H1 (cell line): ENCODE measurements at regions not wholly inside any gene's neighbourhood (a gene's known extent, or its start where the extent isn't known, plus 50 kb on each side); places are given as distances from the start of the nearest gene placed in this dataset.

Source experiments
- CTCF ChIA-PET: fragments of 300-600 bp; sonication (Branson Sonifier 250); formaldehyde crosslinking; loops from one replicate; lab custom pipeline; 2021; ENCODE audit not compliant: partially characterized antibody; lab: Charles Lee
- POLR2A ChIA-PET: fragments of 300-600 bp; sonication (Branson Sonifier 250); formaldehyde crosslinking; loops from one replicate; lab custom pipeline; 2021; ENCODE audit warnings: inconsistent platforms; ENCODE audit not compliant: partially characterized antibody; lab: Charles Lee
- DNase-seq, 2 experiments: peaks; one replicate each; pipeline versions ENCODE4 v3.0.0 to v3.0.0-alpha.2; 2010 to 2022; ENCODE audit warnings: low spot score in 2 of 2, low read depth in 1 of 2, mixed read lengths in 1 of 2
- FAIRE-seq: peaks from 2 replicates; lab custom pipeline; 2011; peaks lifted over from hg19 to GRCh38; lab: Jason Lieb, UNC
- H2AFZ ChIP-seq: 2 replicates; pipeline ENCODE4 v1.8.1; 2012; ENCODE audit warnings: low read length, inconsistent platforms
- H2AK5ac ChIP-seq: 2 replicates; pipeline ENCODE4 v1.6.1; 2013; ENCODE audit warnings: low read depth, low read length
- H2BK120ac ChIP-seq: replicated peaks from 2 replicates; pipeline ENCODE3; 2013; ENCODE audit warnings: low read depth, low read length, inconsistent platforms
- H2BK12ac ChIP-seq: 2 replicates; pipeline ENCODE4 v1.6.1; 2013; ENCODE audit warnings: low read depth, low read length
- H2BK15ac ChIP-seq: 2 replicates; pipeline ENCODE4 v1.6.1; 2013; ENCODE audit warnings: low read length
- H2BK20ac ChIP-seq: 2 replicates; pipeline ENCODE4 v1.6.1; 2013; ENCODE audit warnings: low read length
- H2BK5ac ChIP-seq: 2 replicates; pipeline ENCODE4 v1.6.1; 2013; ENCODE audit warnings: low read depth, low read length
- H3K14ac ChIP-seq: 2 replicates; pipeline ENCODE4 v1.6.1; 2013; ENCODE audit warnings: inconsistent platforms; ENCODE audit not compliant: insufficient read length
- H3K18ac ChIP-seq: 2 replicates; pipeline ENCODE4 v1.6.1; 2013; ENCODE audit warnings: low read length; ENCODE audit errors: extremely low read depth
- H3K23ac ChIP-seq: 2 replicates; pipeline ENCODE4 v1.6.1; 2013; ENCODE audit warnings: inconsistent platforms; ENCODE audit not compliant: insufficient read length
- H3K23me2 ChIP-seq: 2 replicates; pipeline ENCODE4 v1.6.1; 2013; ENCODE audit warnings: low read depth, low read length
- H3K27ac ChIP-seq: 2 replicates; pipeline ENCODE4 v1.6.1; 2011; ENCODE audit warnings: low read depth, low read length, inconsistent platforms
- H3K27me3 ChIP-seq, 4 experiments: replicated peaks in 1 of 4; 1 replicate in 1 of 4; 2 replicates in 3 of 4; pipeline versions ENCODE4 v1.6.1 to v1.8.1; 2011 to 2013; ENCODE audit warnings: low read length in 3 of 4, mild to moderate bottlenecking in 3 of 4, inconsistent platforms in 2 of 4, mixed read lengths in 2 of 4, moderate library complexity in 1 of 4; ENCODE audit not compliant: control insufficient read depth in 3 of 4, insufficient read depth in 3 of 4; ENCODE audit errors: extremely low read depth in 1 of 4
- H3K36me3 ChIP-seq, 4 experiments: 2 replicates each; pipeline versions ENCODE4 v1.6.1 to v1.8.1; 2011 to 2013; ENCODE audit warnings: mild to moderate bottlenecking in 4 of 4, low read length in 3 of 4, moderate library complexity in 2 of 4, control low read depth in 1 of 4, inconsistent platforms in 1 of 4; ENCODE audit not compliant: insufficient read depth in 4 of 4, control insufficient read depth in 2 of 4
- H3K4ac ChIP-seq: replicated peaks from 2 replicates; pipeline ENCODE3; 2013; ENCODE audit warnings: low read length, low read depth, mixed read lengths, inconsistent platforms; ENCODE audit not compliant: insufficient read length
- H3K4me1 ChIP-seq, 4 experiments: replicated peaks in 1 of 4; 1 replicate in 1 of 4; 2 replicates in 3 of 4; pipeline versions ENCODE4 v1.6.1 to v1.8.1; 2011 to 2013; ENCODE audit warnings: low read length in 3 of 4, inconsistent platforms in 2 of 4, mixed read lengths in 1 of 4; ENCODE audit not compliant: insufficient read depth in 4 of 4, control insufficient read depth in 3 of 4
- H3K4me2 ChIP-seq, 2 experiments: 2 replicates each; pipeline versions ENCODE4 v1.6.1 to v1.8.1; 2011 to 2013; ENCODE audit warnings: low read depth in 2 of 2, low read length in 2 of 2, control low read depth in 1 of 2, inconsistent platforms in 1 of 2, mild to moderate bottlenecking in 1 of 2; ENCODE audit not compliant: insufficient read depth in 1 of 2
- H3K4me3 ChIP-seq, 4 experiments: fragments of 200-600, 300-600 bp in 1 of 4; sonication (generic), shearing (Covaris generic), sonication (Bioruptor Twin) in 1 of 4; 2 replicates each; pipeline versions ENCODE4 v1.5.1 to v1.8.1; 2011 to 2016; ENCODE audit warnings: low read length in 4 of 4, low read depth in 3 of 4, control low read depth in 2 of 4, inconsistent platforms in 2 of 4, mild to moderate bottlenecking in 2 of 4, mixed read lengths in 1 of 4, moderate library complexity in 1 of 4; ENCODE audit not compliant: insufficient read depth in 2 of 4; ENCODE audit errors: extremely low read depth in 1 of 4
- H3K56ac ChIP-seq: replicated peaks from 2 replicates; pipeline ENCODE3; 2013; ENCODE audit warnings: low read depth, mild to moderate bottlenecking, mixed read lengths, low read length, inconsistent platforms; ENCODE audit not compliant: insufficient read length
- H3K79me1 ChIP-seq: 2 replicates; pipeline ENCODE4 v1.6.1; 2013; ENCODE audit warnings: low read depth, low read length, control low read depth
- H3K79me2 ChIP-seq, 2 experiments: 2 replicates each; pipeline versions ENCODE4 v1.6.1 to v1.8.1; 2012 to 2013; ENCODE audit warnings: low read length in 2 of 2, mild to moderate bottlenecking in 2 of 2, inconsistent platforms in 1 of 2; ENCODE audit not compliant: insufficient read depth in 2 of 2, control insufficient read depth in 1 of 2
- H3K9ac ChIP-seq, 4 experiments: replicated peaks in 1 of 4; 1 replicate in 1 of 4; 2 replicates in 3 of 4; pipeline versions ENCODE4 v1.6.1 to v1.8.1; 2011 to 2013; ENCODE audit warnings: low read depth in 3 of 4, low read length in 3 of 4, control low read depth in 2 of 4, mild to moderate bottlenecking in 2 of 4, moderate library complexity in 2 of 4, inconsistent platforms in 1 of 4; ENCODE audit errors: extremely low read depth in 1 of 4
- H3K9me3 ChIP-seq, 2 experiments: 2 replicates each; pipeline versions ENCODE4 v1.6.1 to v1.8.1; 2012 to 2013; ENCODE audit warnings: mild to moderate bottlenecking in 2 of 2, moderate library complexity in 2 of 2, control low read depth in 1 of 2, inconsistent platforms in 1 of 2, low read depth in 1 of 2, low read length in 1 of 2, mixed read lengths in 1 of 2; ENCODE audit not compliant: insufficient read depth in 2 of 2
- H4K20me1 ChIP-seq, 2 experiments: replicated peaks in 1 of 2; 2 replicates each; pipeline versions ENCODE3 to v1.8.1; 2011 to 2013; ENCODE audit warnings: inconsistent platforms in 2 of 2, low read length in 2 of 2, mild to moderate bottlenecking in 1 of 2; ENCODE audit not compliant: insufficient read depth in 2 of 2, control insufficient read depth in 1 of 2
- H4K5ac ChIP-seq: 2 replicates; pipeline ENCODE4 v1.6.1; 2013; ENCODE audit warnings: low read length, low read depth, mixed read lengths, inconsistent platforms; ENCODE audit not compliant: insufficient read length
- H4K8ac ChIP-seq: 2 replicates; pipeline ENCODE4 v1.8.0; 2013; ENCODE audit warnings: mild to moderate bottlenecking, moderate library complexity, low read length, inconsistent platforms; ENCODE audit not compliant: insufficient read depth; ENCODE audit errors: extremely low read depth
- H4K91ac ChIP-seq: replicated peaks from 2 replicates; pipeline ENCODE3; 2013; ENCODE audit warnings: low read length, mixed read lengths, inconsistent platforms; ENCODE audit not compliant: insufficient read length
- CEBPB ChIP-seq: IDR thresholded peaks from 2 replicates; pipeline ENCODE4 v1.6.1; 2012; ENCODE audit warnings: low read depth, low read length
- EP300 ChIP-seq, 2 experiments: IDR thresholded peaks; 1 replicate in 1 of 2; 2 replicates in 1 of 2; pipeline ENCODE4 v1.6.1; 2011 to 2012; ENCODE audit warnings: low read depth in 2 of 2, low read length in 2 of 2, mild to moderate bottlenecking in 2 of 2, borderline replicate concordance in 1 of 2, inconsistent platforms in 1 of 2, moderate library complexity in 1 of 2
- FOSL1 ChIP-seq: IDR thresholded peaks from 2 replicates; pipeline ENCODE4 v1.6.1; 2011; ENCODE audit warnings: mild to moderate bottlenecking, low read depth, low read length, moderate library complexity; ENCODE audit not compliant: insufficient read depth
- NANOG ChIP-seq: IDR thresholded peaks from 2 replicates; pipeline ENCODE4 v1.6.1; 2011; ENCODE audit warnings: low read length, low read depth, mild to moderate bottlenecking, inconsistent platforms; ENCODE audit not compliant: insufficient read depth, poor library complexity, severe bottlenecking
- SIN3A ChIP-seq, 2 experiments: IDR thresholded peaks in 1 of 2; conservative IDR thresholded peaks in 1 of 2; 2 replicates each; pipeline ENCODE4 v1.6.1; 2011 to 2012; ENCODE audit warnings: low read length in 2 of 2, improper control_type of control experiment in 1 of 2, low read depth in 1 of 2, mild to moderate bottlenecking in 1 of 2
- SIX5 ChIP-seq: IDR thresholded peaks from 2 replicates; pipeline ENCODE4 v1.6.1; 2011; ENCODE audit warnings: mild to moderate bottlenecking, low read depth, low read length
- TAF1 ChIP-seq: IDR thresholded peaks from 2 replicates; pipeline ENCODE4 v1.6.1; 2011; ENCODE audit warnings: mild to moderate bottlenecking, low read depth, low read length
- WGBS, 2 experiments: shearing (Covaris generic) in 1 of 2; methylation state at CpG; one replicate each; pipeline versions ENCODE4 v1.1.6 to v1.1.7; 2013 to 2015; ENCODE audit warnings: low lambda C conversion rate in 2 of 2, mixed read lengths in 2 of 2, inconsistent platforms in 1 of 2, low coverage in 1 of 2, missing lambda C conversion rate in 1 of 2; ENCODE audit not compliant: insufficient replicate concordance in 2 of 2, insufficient coverage in 1 of 2, insufficient read length in 1 of 2; ENCODE audit errors: extremely low coverage in 1 of 2, missing lambda C conversion rate in 1 of 2; 5-methylcytosine and 5-hydroxymethylcytosine counted together

GRCh38 chr17:68694791-68695485 lies 93.8 kb upstream of the FAM20A start:
- CTCF ChIA-PET = interaction anchor here (0.5 to 1.2 kb wide), 3 partner anchors 13 to 228 kb away, joined by 3 to 4 read pairs (median 3); no protein-coding TSS in a partner anchor
- no peak overlapping the region for H4K8ac ChIP-seq
- H3K4ac ChIP-seq = no peak overlapping the region
- H2BK20ac ChIP-seq = no peak overlapping the region
- no peak overlapping the region for H2AFZ ChIP-seq
- POLR2A ChIA-PET = interaction anchor here (0.5 kb wide), 1 partner anchor 1332 kb away, joined by 4 read pairs; no protein-coding TSS in a partner anchor
- no peak overlapping the region for H3K56ac ChIP-seq
- WGBS, 2 experiments = 96% methylated on average over 6 of the region's 6 CpGs; no CpG with 5 or more reads in 1 of the 2 experiments
- H3K4me3 ChIP-seq = no peak overlapping the region
- H3K23me2 ChIP-seq = peaks cover 4% of the 10 kb centered on the region; the same call in 1 of the 2 replicates
- no peak overlapping the region for H3K14ac ChIP-seq
- no peak overlapping the region for H3K23ac ChIP-seq
- no peak overlapping the region for H2BK12ac ChIP-seq
- H3K79me1 ChIP-seq = no peaks in the 10 kb centered on the region
- H4K20me1 ChIP-seq = peaks cover 0 to 3% of the 10 kb centered on the region in 2 experiments
- H3K9me3 ChIP-seq = no peaks in the 10 kb centered on the region; a peak in 2 of 4 replicates
- no peak overlapping the region for H2BK120ac ChIP-seq
- H3K27me3 ChIP-seq = no peaks in the 10 kb centered on the region; a peak in 1 of 7 replicates
- no peak overlapping the region for H3K27ac ChIP-seq
- H3K18ac ChIP-seq = no peak overlapping the region
- H3K79me2 ChIP-seq = no peaks in the 10 kb centered on the region
- no peak overlapping the region for H3K9ac ChIP-seq
- TF ChIP-seq TAF1 (no peak), FOSL1 (no peak), SIX5 (no peak), NANOG (no peak), SIN3A (conservative IDR thresholded peaks at IDR 0.05 in 1 of 2, IDR thresholded peaks at IDR 0.05 in 1 of 2; ENCODE audit: low read depth in 1 of 2, low read length in 2 of 2) (no peak), EP300 (IDR thresholded peaks at IDR 0.05; ENCODE audit: borderline replicate concordance in 1 of 2, low read depth in 2 of 2, low read length in 2 of 2) (no peak), CEBPB (no peak)
- H2BK5ac ChIP-seq = no peak overlapping the region
- H4K5ac ChIP-seq = no peak overlapping the region
- no peak overlapping the region for H3K4me2 ChIP-seq
- no peak overlapping the region for H4K91ac ChIP-seq
- no peak overlapping the region for H2AK5ac ChIP-seq
- 0 out of 7 replicates have a peak, but pooled peaks cover 0 to 4% (median 0%) of the 10 kb centered on the region in 4 experiments for H3K4me1 ChIP-seq
- DNase-seq (no peak), FAIRE-seq (no peak)
- no peak overlapping the region for H2BK15ac ChIP-seq
- no peaks in the 10 kb centered on the region for H3K36me3 ChIP-seq
